Nephron progenitor cell (in vitro differentiated cells): ENCODE measurements at regions not wholly inside any gene's neighbourhood (a gene's known extent, or its start where the extent isn't known, plus 50 kb on each side); places are given as distances from the start of the nearest gene placed in this dataset.

Experiments used
- DNase-seq: peaks from one replicate; pipeline ENCODE4 v3.0.0; 2021
- H3K27ac Mint-ChIP-seq: 2 replicates; pipeline ENCODE4 v1.8.0; 2021; ENCODE audit warnings: mild to moderate bottlenecking, moderate library complexity, mixed read lengths
- H3K27me3 Mint-ChIP-seq: 2 replicates; pipeline ENCODE4 v1.8.0; 2021; ENCODE audit warnings: mild to moderate bottlenecking, low read depth, mixed read lengths; ENCODE audit not compliant: poor library complexity
- H3K36me3 Mint-ChIP-seq: 2 replicates; pipeline ENCODE4 v1.8.0; 2021; ENCODE audit warnings: low read depth, mixed read lengths
- H3K4me1 Mint-ChIP-seq: 2 replicates; pipeline ENCODE4 v1.8.0; 2021; ENCODE audit warnings: mixed read lengths
- H3K4me3 Mint-ChIP-seq: 2 replicates; pipeline ENCODE4 v1.8.0; 2021; ENCODE audit warnings: mild to moderate bottlenecking, moderate library complexity, mixed read lengths
- H3K9me3 Mint-ChIP-seq: 2 replicates; pipeline ENCODE4 v1.8.0; 2021; ENCODE audit warnings: mild to moderate bottlenecking, moderate library complexity, mixed read lengths
- CTCF ChIP-seq: fragments of 200-600 bp; sonication (generic); IDR thresholded peaks from 2 replicates; pipeline ENCODE4 v1.5.0; 2021; ENCODE audit warnings: antibody characterized with exemption

GRCh38 chr2:123045713-123046112, 979.4 kb upstream of the CNTNAP5 start:
- Mint-ChIP-seq H3K4me1 (no peaks in the 10 kb centered on the region), H3K4me3 (no peak overlapping the region), H3K36me3 (no peaks in the 10 kb centered on the region), H3K9me3 (no peaks in the 10 kb centered on the region), H3K27ac (no peak overlapping the region), H3K27me3 (no peaks in the 10 kb centered on the region)
- TF ChIP-seq CTCF, result no peak
- no peak for DNase-seq

GRCh38 chr2:123047186-123047585, 977.9 kb upstream of the CNTNAP5 start:
- H3K9me3 Mint-ChIP-seq, result no peaks in the 10 kb centered on the region
- no peak for DNase-seq
- no peak for TF ChIP-seq CTCF
- H3K4me3 Mint-ChIP-seq, result no peak overlapping the region
- no peaks in the 10 kb centered on the region for H3K36me3 Mint-ChIP-seq
- H3K4me1 Mint-ChIP-seq, result no peaks in the 10 kb centered on the region
- H3K27me3 Mint-ChIP-seq, result no peaks in the 10 kb centered on the region
- H3K27ac Mint-ChIP-seq, result no peak overlapping the region

GRCh38 chr2:123051136-123051535, 974.0 kb upstream of the CNTNAP5 start:
- no peaks in the 10 kb centered on the region for H3K36me3 Mint-ChIP-seq
- no peak overlapping the region for H3K4me3 Mint-ChIP-seq
- no peaks in the 10 kb centered on the region for H3K27me3 Mint-ChIP-seq
- TF ChIP-seq CTCF, result no peak
- no peak overlapping the region for H3K27ac Mint-ChIP-seq
- no peaks in the 10 kb centered on the region for H3K4me1 Mint-ChIP-seq
- peaks cover 4% of the 10 kb centered on the region for H3K9me3 Mint-ChIP-seq
- DNase-seq, result no peak

GRCh38 chr2:123061534-123061933, 963.6 kb upstream of the CNTNAP5 start:
- TF ChIP-seq CTCF, result no peak
- no peaks in the 10 kb centered on the region for H3K36me3 Mint-ChIP-seq
- H3K4me3 Mint-ChIP-seq, result no peak overlapping the region
- peaks cover 4% of the 10 kb centered on the region for H3K9me3 Mint-ChIP-seq
- H3K4me1 Mint-ChIP-seq, result peaks cover 5% of the 10 kb centered on the region
- H3K27me3 Mint-ChIP-seq, result no peaks in the 10 kb centered on the region
- DNase-seq, result no peak
- H3K27ac Mint-ChIP-seq, result no peak overlapping the region

GRCh38 chr2:123073371-123073770, 951.7 kb upstream of the CNTNAP5 start:
- no peak for DNase-seq
- TF ChIP-seq CTCF, result no peak
- Mint-ChIP-seq H3K4me1 (peaks cover 7% of the 10 kb centered on the region), H3K27ac (no peak overlapping the region), H3K9me3 (no peaks in the 10 kb centered on the region), H3K27me3 (no peaks in the 10 kb centered on the region), H3K4me3 (no peak overlapping the region), H3K36me3 (no peaks in the 10 kb centered on the region)

- Mint-ChIP-seq H3K4me3 (no peak overlapping the region), H3K36me3 (no peaks in the 10 kb centered on the region), H3K27ac (no peak overlapping the region), H3K9me3 (no peaks in the 10 kb centered on the region), H3K27me3 (no peaks in the 10 kb centered on the region), H3K4me1 (peaks cover 7% of the 10 kb centered on the region)
- DNase-seq, result no peak
- TF ChIP-seq CTCF, result no peak
These were observed 951.1 kb upstream of the CNTNAP5 start for GRCh38 chr2:123073956-123074355.
